OCI-LY3 (cell line): ENCODE measurements at regions not wholly inside any gene's neighbourhood (a gene's known extent, or its start where the extent isn't known, plus 50 kb on each side); places are given as distances from the start of the nearest gene placed in this dataset.

Source experiments
- CTCF ChIP-seq: fragments of 200-600, 300-600 bp; sonication (generic); IDR thresholded peaks from 2 replicates; pipeline ENCODE4 v1.5.1; 2014; ENCODE audit warnings: antibody characterized with exemption, low read length, low read depth
- EZH2phosphoT487 ChIP-seq: fragments of 200-600 bp; shearing (Covaris generic); IDR thresholded peaks from 2 replicates; pipeline ENCODE4 v1.6.1; 2018; ENCODE audit warnings: antibody characterized with exemption, mixed run types, low read depth

- no peak for TF ChIP-seq CTCF
- TF ChIP-seq EZH2phosphoT487 = no peak
These were observed 102.7 kb upstream of the CD55 start for GRCh38 chr1:207218512-207219362.
